ENCODE measurements at regions not wholly inside any gene's neighbourhood (a gene's known extent, or its start where the extent isn't known, plus 50 kb on each side); places are given as distances from the start of the nearest gene placed in this dataset.

GRCh38 chr6:113643407-113643770, 213.8 kb upstream of the MARCKS start:
- H3K27me3 ChIP-seq (ENCODE audit: insufficient read depth) = no peaks in the 10 kb centered on the region
- Mint-ChIP-seq H3K27me3 (ENCODE audit: insufficient read depth, low read depth, poor library complexity) (peaks cover 9% of the 10 kb centered on the region), H3K4me3 (no peak overlapping the region), H3K36me3 (ENCODE audit: low read depth) (no peaks in the 10 kb centered on the region), H3K27ac (no peak overlapping the region), H3K4me1 (peaks cover 9% of the 10 kb centered on the region; the same call in 2 of the 3 replicates), H3K9me3 (no peaks in the 10 kb centered on the region)
- no peaks in the 10 kb centered on the region for H3K36me3 ChIP-seq (ENCODE audit: insufficient read depth)
- no peaks in the 10 kb centered on the region for H3K4me1 ChIP-seq (ENCODE audit: insufficient read depth)
- H3K79me2 ChIP-seq (replicated peaks; ENCODE audit: insufficient read depth) = no peaks in the 10 kb centered on the region
- H4K20me1 ChIP-seq (replicated peaks; ENCODE audit: insufficient read depth) = no peaks in the 10 kb centered on the region
- no peak for ATAC-seq
- H3K4me2 ChIP-seq = no peak overlapping the region
- H3F3A ChIP-seq (replicated peaks; ENCODE audit: low read depth) = no peaks in the 10 kb centered on the region
- DNase-seq (ENCODE audit: low spot score) = no peak
- TF ChIP-seq JUNB (IDR thresholded peaks at IDR 0.05; ENCODE audit: unreplicated experiment) = no peak
- no peak for TF ChIP-seq NANOG (IDR thresholded peaks at IDR 0.05; ENCODE audit: borderline replicate concordance)
- no peak for TF ChIP-seq EZH2 (IDR thresholded peaks at IDR 0.05; ENCODE audit: low read depth, unreplicated experiment)
- no peak for TF ChIP-seq POLR2AphosphoS5 (IDR thresholded peaks at IDR 0.05; ENCODE audit: low read depth)
- TF ChIP-seq STAT1 (IDR thresholded peaks at IDR 0.05; ENCODE audit: unreplicated experiment) = no peak
- TF ChIP-seq ZNF331 (CRISPR knock-in tag; IDR thresholded peaks at IDR 0.05; ENCODE audit: low read depth) = no peak
- TF ChIP-seq CREB1 (CRISPR knock-in tag; IDR thresholded peaks at IDR 0.05; ENCODE audit: low read depth) = no peak
- TF ChIP-seq ZNF114 (CRISPR knock-in tag; IDR thresholded peaks at IDR 0.05) = no peak
- TF ChIP-seq, protein P1, sequence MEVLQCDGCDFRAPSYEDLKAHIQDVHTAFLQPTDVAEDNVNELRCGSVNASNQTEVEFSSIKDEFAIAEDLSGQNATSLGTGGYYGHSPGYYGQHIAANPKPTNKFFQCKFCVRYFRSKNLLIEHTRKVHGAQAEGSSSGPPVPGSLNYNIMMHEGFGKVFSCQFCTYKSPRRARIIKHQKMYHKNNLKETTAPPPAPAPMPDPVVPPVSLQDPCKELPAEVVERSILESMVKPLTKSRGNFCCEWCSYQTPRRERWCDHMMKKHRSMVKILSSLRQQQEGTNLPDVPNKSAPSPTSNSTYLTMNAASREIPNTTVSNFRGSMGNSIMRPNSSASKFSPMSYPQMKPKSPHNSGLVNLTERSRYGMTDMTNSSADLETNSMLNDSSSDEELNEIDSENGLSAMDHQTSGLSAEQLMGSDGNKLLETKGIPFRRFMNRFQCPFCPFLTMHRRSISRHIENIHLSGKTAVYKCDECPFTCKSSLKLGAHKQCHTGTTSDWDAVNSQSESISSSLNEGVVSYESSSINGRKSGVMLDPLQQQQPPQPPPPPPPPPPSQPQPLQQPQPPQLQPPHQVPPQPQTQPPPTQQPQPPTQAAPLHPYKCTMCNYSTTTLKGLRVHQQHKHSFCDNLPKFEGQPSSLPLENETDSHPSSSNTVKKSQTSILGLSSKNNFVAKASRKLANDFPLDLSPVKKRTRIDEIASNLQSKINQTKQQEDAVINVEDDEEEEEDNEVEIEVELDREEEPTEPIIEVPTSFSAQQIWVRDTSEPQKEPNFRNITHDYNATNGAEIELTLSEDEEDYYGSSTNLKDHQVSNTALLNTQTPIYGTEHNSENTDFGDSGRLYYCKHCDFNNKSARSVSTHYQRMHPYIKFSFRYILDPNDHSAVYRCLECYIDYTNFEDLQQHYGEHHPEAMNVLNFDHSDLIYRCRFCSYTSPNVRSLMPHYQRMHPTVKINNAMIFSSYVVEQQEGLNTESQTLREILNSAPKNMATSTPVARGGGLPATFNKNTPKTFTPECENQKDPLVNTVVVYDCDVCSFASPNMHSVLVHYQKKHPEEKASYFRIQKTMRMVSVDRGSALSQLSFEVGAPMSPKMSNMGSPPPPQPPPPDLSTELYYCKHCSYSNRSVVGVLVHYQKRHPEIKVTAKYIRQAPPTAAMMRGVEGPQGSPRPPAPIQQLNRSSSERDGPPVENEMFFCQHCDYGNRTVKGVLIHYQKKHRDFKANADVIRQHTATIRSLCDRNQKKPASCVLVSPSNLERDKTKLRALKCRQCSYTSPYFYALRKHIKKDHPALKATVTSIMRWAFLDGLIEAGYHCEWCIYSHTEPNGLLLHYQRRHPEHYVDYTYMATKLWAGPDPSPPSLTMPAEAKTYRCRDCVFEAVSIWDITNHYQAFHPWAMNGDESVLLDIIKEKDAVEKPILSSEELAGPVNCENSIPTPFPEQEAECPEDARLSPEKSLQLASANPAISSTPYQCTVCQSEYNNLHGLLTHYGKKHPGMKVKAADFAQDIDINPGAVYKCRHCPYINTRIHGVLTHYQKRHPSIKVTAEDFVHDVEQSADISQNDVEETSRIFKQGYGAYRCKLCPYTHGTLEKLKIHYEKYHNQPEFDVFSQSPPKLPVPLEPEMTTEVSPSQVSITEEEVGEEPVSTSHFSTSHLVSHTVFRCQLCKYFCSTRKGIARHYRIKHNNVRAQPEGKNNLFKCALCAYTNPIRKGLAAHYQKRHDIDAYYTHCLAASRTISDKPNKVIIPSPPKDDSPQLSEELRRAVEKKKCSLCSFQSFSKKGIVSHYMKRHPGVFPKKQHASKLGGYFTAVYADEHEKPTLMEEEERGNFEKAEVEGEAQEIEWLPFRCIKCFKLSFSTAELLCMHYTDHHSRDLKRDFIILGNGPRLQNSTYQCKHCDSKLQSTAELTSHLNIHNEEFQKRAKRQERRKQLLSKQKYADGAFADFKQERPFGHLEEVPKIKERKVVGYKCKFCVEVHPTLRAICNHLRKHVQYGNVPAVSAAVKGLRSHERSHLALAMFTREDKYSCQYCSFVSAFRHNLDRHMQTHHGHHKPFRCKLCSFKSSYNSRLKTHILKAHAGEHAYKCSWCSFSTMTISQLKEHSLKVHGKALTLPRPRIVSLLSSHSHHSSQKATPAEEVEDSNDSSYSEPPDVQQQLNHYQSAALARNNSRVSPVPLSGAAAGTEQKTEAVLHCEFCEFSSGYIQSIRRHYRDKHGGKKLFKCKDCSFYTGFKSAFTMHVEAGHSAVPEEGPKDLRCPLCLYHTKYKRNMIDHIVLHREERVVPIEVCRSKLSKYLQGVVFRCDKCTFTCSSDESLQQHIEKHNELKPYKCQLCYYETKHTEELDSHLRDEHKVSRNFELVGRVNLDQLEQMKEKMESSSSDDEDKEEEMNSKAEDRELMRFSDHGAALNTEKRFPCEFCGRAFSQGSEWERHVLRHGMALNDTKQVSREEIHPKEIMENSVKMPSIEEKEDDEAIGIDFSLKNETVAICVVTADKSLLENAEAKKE (CRISPR knock-in tag; IDR thresholded peaks at IDR 0.05) = no peak
- TF ChIP-seq ETS1 (IDR thresholded peaks at IDR 0.05) = no peak
- no peak for TF ChIP-seq REST (IDR thresholded peaks at IDR 0.05; ENCODE audit: unreplicated experiment)
- TF ChIP-seq, protein P2, sequence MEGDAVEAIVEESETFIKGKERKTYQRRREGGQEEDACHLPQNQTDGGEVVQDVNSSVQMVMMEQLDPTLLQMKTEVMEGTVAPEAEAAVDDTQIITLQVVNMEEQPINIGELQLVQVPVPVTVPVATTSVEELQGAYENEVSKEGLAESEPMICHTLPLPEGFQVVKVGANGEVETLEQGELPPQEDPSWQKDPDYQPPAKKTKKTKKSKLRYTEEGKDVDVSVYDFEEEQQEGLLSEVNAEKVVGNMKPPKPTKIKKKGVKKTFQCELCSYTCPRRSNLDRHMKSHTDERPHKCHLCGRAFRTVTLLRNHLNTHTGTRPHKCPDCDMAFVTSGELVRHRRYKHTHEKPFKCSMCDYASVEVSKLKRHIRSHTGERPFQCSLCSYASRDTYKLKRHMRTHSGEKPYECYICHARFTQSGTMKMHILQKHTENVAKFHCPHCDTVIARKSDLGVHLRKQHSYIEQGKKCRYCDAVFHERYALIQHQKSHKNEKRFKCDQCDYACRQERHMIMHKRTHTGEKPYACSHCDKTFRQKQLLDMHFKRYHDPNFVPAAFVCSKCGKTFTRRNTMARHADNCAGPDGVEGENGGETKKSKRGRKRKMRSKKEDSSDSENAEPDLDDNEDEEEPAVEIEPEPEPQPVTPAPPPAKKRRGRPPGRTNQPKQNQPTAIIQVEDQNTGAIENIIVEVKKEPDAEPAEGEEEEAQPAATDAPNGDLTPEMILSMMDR (conservative IDR thresholded peaks at IDR 0.05; ENCODE audit: low read depth in 2 of 2) = no peak
- no peak for TF ChIP-seq EZH2phosphoT487 (IDR thresholded peaks at IDR 0.05; ENCODE audit: unreplicated experiment)
- H2AFZ ChIP-seq = no peak overlapping the region
- H3K9me2 ChIP-seq (ENCODE audit: insufficient read depth) = no peaks in the 10 kb centered on the region
- H3K27ac ChIP-seq (ENCODE audit: low read depth) = no peak overlapping the region
- no peak overlapping the region for H3K4me3 ChIP-seq
